Endodermal cell (in vitro differentiated cells): ENCODE measurements at regions not wholly inside any gene's neighbourhood (a gene's known extent, or its start where the extent isn't known, plus 50 kb on each side); places are given as distances from the start of the nearest gene placed in this dataset.

ENCODE experiments used
- DNase-seq: peaks from one replicate; pipeline ENCODE4 v3.0.0-alpha.2; 2017
- H3K27ac ChIP-seq: 2 replicates; pipeline ENCODE4 v1.5.1; 2013; ENCODE audit warnings: mild to moderate bottlenecking, low read depth, low read length, moderate library complexity
- H3K27me3 ChIP-seq: 2 replicates; pipeline ENCODE4 v1.6.1; 2013; ENCODE audit warnings: mild to moderate bottlenecking, low read length, moderate library complexity; ENCODE audit not compliant: insufficient read depth, control insufficient read depth, poor library complexity, severe bottlenecking
- H3K36me3 ChIP-seq: 2 replicates; pipeline ENCODE4 v1.7.0; 2013; ENCODE audit warnings: mild to moderate bottlenecking, low read length, moderate library complexity; ENCODE audit not compliant: control insufficient read depth, insufficient read depth
- H3K4me1 ChIP-seq: one replicate; pipeline ENCODE4 v1.7.0; 2013; ENCODE audit warnings: low read length; ENCODE audit not compliant: control insufficient read depth, insufficient read depth
- H3K4me3 ChIP-seq: 2 replicates; pipeline ENCODE4 v1.5.1; 2013; ENCODE audit warnings: mild to moderate bottlenecking, low read length, moderate library complexity
- H3K9ac ChIP-seq: 2 replicates; pipeline ENCODE4 v1.6.1; 2013; ENCODE audit warnings: mild to moderate bottlenecking, low read length, moderate library complexity; ENCODE audit not compliant: poor library complexity, severe bottlenecking; ENCODE audit errors: extremely low read depth
- H3K9me3 ChIP-seq: 2 replicates; pipeline ENCODE4 v1.6.1; 2013; ENCODE audit warnings: mild to moderate bottlenecking, low read length, moderate library complexity; ENCODE audit not compliant: control insufficient read depth
- H3K27ac Mint-ChIP-seq: 2 replicates; pipeline ENCODE4 v1.8.0; 2020; ENCODE audit warnings: mixed read lengths
- H3K27me3 Mint-ChIP-seq: 2 replicates; pipeline ENCODE4 v1.8.0; 2021; ENCODE audit warnings: mild to moderate bottlenecking, mixed read lengths; ENCODE audit not compliant: insufficient read depth
- H3K36me3 Mint-ChIP-seq: 2 replicates; pipeline ENCODE4 v1.8.0; 2020; ENCODE audit warnings: low read depth, mixed read lengths
- H3K4me1 Mint-ChIP-seq: 2 replicates; pipeline ENCODE4 v1.8.0; 2020; ENCODE audit warnings: mixed read lengths
- H3K4me3 Mint-ChIP-seq: 2 replicates; pipeline ENCODE4 v1.8.0; 2020; ENCODE audit warnings: mild to moderate bottlenecking, moderate library complexity, mixed read lengths
- H3K9me3 Mint-ChIP-seq: 2 replicates; pipeline ENCODE4 v1.8.0; 2020; ENCODE audit warnings: mild to moderate bottlenecking, mixed read lengths
- WGBS, 2 experiments: methylation state at CpG; one replicate each; pipeline versions ENCODE4 v1.1.5 to v1.1.7; 2013; ENCODE audit warnings: missing lambda C conversion rate in 2 of 2, mixed read lengths in 1 of 2; ENCODE audit not compliant: insufficient coverage in 1 of 2, insufficient read length in 1 of 2; 5-methylcytosine and 5-hydroxymethylcytosine counted together
- TF ChIP-seq, protein P1 (sequence below): fragments of 200-600 bp; sonication (generic); conservative IDR thresholded peaks from 2 replicates; pipeline ENCODE4 v1.5.0; 2021; ENCODE audit warnings: antibody characterized with exemption, mild to moderate bottlenecking

DNA sequence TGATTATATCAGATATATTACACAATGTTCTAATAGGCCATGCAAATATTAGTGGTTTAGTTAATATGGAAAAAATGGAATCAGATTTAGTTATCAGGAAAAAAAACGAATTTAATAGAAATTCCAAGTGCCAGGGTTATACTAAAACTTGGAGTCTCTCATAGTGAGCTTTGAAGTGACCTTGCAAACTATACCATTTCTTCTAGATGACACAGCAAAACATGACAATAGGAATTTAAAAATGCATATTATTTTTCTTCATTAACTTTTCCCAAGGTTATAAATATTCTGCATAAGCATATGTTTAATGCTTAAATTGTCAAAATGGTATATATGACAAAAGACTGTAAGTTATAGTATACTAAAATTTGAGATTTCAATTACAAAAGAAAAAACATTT lies 250.1 kb upstream of the DCN start:
- Histone ChIP-seq H3K27ac (no peak overlapping the region), H3K27me3 (no peaks in the 10 kb centered on the region), H3K4me1 (no peaks in the 10 kb centered on the region), H3K9me3 (no peaks in the 10 kb centered on the region), H3K4me3 (no peak overlapping the region), H3K36me3 (no peaks in the 10 kb centered on the region), H3K9ac (no peak overlapping the region)
- DNase-seq: no peak
- 58% methylated on average over 1 of the region's 1 CpG; no CpG with 5 or more reads in 1 of the 2 experiments for whole genome bisulfite sequencing, 2 experiments
- Mint-ChIP-seq H3K27me3 (no peaks in the 10 kb centered on the region), H3K9me3 (no peaks in the 10 kb centered on the region), H3K4me3 (no peak overlapping the region), H3K27ac (no peak overlapping the region), H3K4me1 (peaks cover 6% of the 10 kb centered on the region), H3K36me3 (no peaks in the 10 kb centered on the region)
- TF ChIP-seq, protein P1, sequence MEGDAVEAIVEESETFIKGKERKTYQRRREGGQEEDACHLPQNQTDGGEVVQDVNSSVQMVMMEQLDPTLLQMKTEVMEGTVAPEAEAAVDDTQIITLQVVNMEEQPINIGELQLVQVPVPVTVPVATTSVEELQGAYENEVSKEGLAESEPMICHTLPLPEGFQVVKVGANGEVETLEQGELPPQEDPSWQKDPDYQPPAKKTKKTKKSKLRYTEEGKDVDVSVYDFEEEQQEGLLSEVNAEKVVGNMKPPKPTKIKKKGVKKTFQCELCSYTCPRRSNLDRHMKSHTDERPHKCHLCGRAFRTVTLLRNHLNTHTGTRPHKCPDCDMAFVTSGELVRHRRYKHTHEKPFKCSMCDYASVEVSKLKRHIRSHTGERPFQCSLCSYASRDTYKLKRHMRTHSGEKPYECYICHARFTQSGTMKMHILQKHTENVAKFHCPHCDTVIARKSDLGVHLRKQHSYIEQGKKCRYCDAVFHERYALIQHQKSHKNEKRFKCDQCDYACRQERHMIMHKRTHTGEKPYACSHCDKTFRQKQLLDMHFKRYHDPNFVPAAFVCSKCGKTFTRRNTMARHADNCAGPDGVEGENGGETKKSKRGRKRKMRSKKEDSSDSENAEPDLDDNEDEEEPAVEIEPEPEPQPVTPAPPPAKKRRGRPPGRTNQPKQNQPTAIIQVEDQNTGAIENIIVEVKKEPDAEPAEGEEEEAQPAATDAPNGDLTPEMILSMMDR: no peak

GRCh38 chr12:91432089-91432488 lies 249.5 kb upstream of the DCN start:
- no peaks in the 10 kb centered on the region for H3K27me3 ChIP-seq
- H3K4me1 ChIP-seq: no peaks in the 10 kb centered on the region
- Mint-ChIP-seq H3K27me3 (no peaks in the 10 kb centered on the region), H3K4me1 (peaks cover 6% of the 10 kb centered on the region), H3K4me3 (no peak overlapping the region), H3K36me3 (no peaks in the 10 kb centered on the region), H3K9me3 (no peaks in the 10 kb centered on the region), H3K27ac (no peak overlapping the region)
- 76% methylated on average over 2 of the region's 2 CpGs; no CpG with 5 or more reads in 1 of the 2 experiments for WGBS, 2 experiments
- no peaks in the 10 kb centered on the region for H3K9me3 ChIP-seq
- H3K9ac ChIP-seq: no peak overlapping the region
- TF ChIP-seq, protein P1: no peak
- DNase-seq: no peak
- no peaks in the 10 kb centered on the region for H3K36me3 ChIP-seq
- peak overlapping the region; percentile 32 for H3K27ac ChIP-seq
- H3K4me3 ChIP-seq: no peak overlapping the region

- TF ChIP-seq, protein P1: no peak
- H3K9me3 Mint-ChIP-seq: no peaks in the 10 kb centered on the region
- H3K27ac Mint-ChIP-seq: no peak overlapping the region
- H3K4me3 Mint-ChIP-seq: no peak overlapping the region
- WGBS, 2 experiments: 83 to 87% methylated on average over 1 to 2 of the region's 2 CpGs
- no peak for DNase-seq
- Histone ChIP-seq H3K27ac (no peak overlapping the region), H3K36me3 (no peaks in the 10 kb centered on the region), H3K4me1 (no peaks in the 10 kb centered on the region), H3K9ac (no peak overlapping the region), H3K27me3 (no peaks in the 10 kb centered on the region), H3K9me3 (no peaks in the 10 kb centered on the region), H3K4me3 (no peak overlapping the region)
- peaks cover 4% of the 10 kb centered on the region for H3K4me1 Mint-ChIP-seq
- no peaks in the 10 kb centered on the region for H3K27me3 Mint-ChIP-seq
- H3K36me3 Mint-ChIP-seq: no peaks in the 10 kb centered on the region
Measured at GRCh38 chr12:91424506-91424905, 241.9 kb upstream of the DCN start.
